ENCODE measurements at regions not wholly inside any gene's neighbourhood (a gene's known extent, or its start where the extent isn't known, plus 50 kb on each side); places are given as distances from the start of the nearest gene placed in this dataset.

DNA sequence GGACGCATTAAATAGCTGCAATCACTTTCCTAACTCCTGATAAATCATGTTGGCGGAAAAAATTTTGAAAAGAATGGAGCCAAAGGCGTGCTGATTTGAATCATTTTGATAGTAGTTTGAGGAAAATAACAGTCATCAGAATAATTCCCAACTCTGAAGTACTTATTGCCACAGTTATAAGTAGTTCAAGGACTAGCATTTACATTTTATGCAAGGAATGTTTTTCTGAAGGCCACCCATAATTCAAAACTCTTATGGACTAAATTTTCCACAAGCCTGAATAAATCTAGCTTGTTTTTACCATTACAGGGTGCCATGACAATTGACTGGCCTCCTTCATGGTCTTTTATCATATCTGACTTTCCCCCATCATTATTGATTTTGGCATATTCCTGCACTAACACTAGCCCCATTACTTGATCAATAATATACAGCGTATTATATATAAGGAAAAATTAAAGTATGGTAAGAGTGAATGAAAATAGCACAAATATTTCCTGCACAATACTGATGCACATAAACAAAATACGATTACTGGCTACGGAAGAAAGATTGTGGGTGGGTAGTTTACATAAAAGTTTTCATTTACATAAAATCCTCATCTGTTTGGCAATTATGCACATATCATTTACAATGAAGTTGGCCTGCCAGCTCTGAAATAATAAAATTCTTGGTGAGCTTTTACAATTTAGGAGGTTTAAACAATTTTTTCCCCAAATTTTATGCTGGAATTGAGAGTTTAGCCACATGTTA is 334.6 kb downstream of the ARL6IP6 start:
- Histone ChIP-seq H3K4me1 (no peaks in the 10 kb centered on the region), H3K27me3 (no peaks in the 10 kb centered on the region), H3K9me3 (no peaks in the 10 kb centered on the region), H3K4me3 (no peak overlapping the region), H3K36me3 (no peaks in the 10 kb centered on the region), H3K27ac (no peak overlapping the region)
- no peak for TF ChIP-seq EP300 (IDR thresholded peaks at IDR 0.05)
- TF ChIP-seq POLR2A (IDR thresholded peaks at IDR 0.05): no peak
- TF ChIP-seq, protein P1, sequence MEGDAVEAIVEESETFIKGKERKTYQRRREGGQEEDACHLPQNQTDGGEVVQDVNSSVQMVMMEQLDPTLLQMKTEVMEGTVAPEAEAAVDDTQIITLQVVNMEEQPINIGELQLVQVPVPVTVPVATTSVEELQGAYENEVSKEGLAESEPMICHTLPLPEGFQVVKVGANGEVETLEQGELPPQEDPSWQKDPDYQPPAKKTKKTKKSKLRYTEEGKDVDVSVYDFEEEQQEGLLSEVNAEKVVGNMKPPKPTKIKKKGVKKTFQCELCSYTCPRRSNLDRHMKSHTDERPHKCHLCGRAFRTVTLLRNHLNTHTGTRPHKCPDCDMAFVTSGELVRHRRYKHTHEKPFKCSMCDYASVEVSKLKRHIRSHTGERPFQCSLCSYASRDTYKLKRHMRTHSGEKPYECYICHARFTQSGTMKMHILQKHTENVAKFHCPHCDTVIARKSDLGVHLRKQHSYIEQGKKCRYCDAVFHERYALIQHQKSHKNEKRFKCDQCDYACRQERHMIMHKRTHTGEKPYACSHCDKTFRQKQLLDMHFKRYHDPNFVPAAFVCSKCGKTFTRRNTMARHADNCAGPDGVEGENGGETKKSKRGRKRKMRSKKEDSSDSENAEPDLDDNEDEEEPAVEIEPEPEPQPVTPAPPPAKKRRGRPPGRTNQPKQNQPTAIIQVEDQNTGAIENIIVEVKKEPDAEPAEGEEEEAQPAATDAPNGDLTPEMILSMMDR (IDR thresholded peaks at IDR 0.05): no peak
- no peak for TF ChIP-seq POLR2AphosphoS5 (IDR thresholded peaks at IDR 0.05)
- ATAC-seq (ENCODE audit: low FRiP score in 2 of 2) (no peak), DNase-seq (no peak)
- WGBS, 2 donors: 75 to 83% methylated on average over 6 of the region's 6 CpGs

DNA sequence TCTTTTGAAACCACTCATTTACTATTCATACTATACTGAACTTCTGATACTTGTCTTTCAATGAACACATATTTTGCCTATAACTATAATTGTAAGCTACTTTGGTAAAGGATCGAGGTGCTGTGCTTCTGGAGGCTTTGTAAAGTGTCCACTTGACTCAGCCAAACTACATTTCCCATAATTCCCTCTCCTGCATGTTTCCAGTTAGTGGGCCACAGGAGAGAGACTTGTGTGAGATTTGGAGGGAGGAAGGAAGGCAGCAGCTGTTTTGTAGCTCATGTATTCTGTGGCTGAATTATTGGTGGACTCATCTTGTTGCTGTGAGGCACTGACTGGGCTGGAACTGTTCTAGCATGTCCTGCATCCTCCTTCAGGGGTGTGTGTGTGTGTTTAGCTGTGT is 328.8 kb downstream of the ARL6IP6 start:
- Histone ChIP-seq H3K4me3 (no peak overlapping the region), H3K27ac (no peak overlapping the region), H3K27me3 (no peaks in the 10 kb centered on the region), H3K4me1 (no peaks in the 10 kb centered on the region), H3K36me3 (no peaks in the 10 kb centered on the region), H3K9me3 (no peaks in the 10 kb centered on the region)
- DNase-seq (no peak), ATAC-seq (ENCODE audit: low FRiP score in 2 of 2) (no peak)
- TF ChIP-seq POLR2AphosphoS5 (IDR thresholded peaks at IDR 0.05) (no peak), POLR2A (IDR thresholded peaks at IDR 0.05) (no peak), EP300 (IDR thresholded peaks at IDR 0.05) (no peak)
- TF ChIP-seq, protein P1 (IDR thresholded peaks at IDR 0.05): no peak
- 38 to 42% methylated on average over 1 of the region's 1 CpG for WGBS, 2 donors

GRCh38 chr2:153043385-153043784 is 325.0 kb downstream of the ARL6IP6 start:
- H3K36me3 ChIP-seq: no peaks in the 10 kb centered on the region
- TF ChIP-seq, protein P1 (IDR thresholded peaks at IDR 0.05): no peak
- TF ChIP-seq POLR2AphosphoS5 (IDR thresholded peaks at IDR 0.05) (no peak), POLR2A (IDR thresholded peaks at IDR 0.05) (no peak), EP300 (IDR thresholded peaks at IDR 0.05) (no peak)
- no peak overlapping the region for H3K4me3 ChIP-seq
- no peaks in the 10 kb centered on the region for H3K27me3 ChIP-seq
- ATAC-seq (ENCODE audit: low FRiP score in 2 of 2) (no peak), DNase-seq (no peak)
- WGBS, 2 donors: 61 to 82% methylated on average over 1 of the region's 1 CpG
- no peaks in the 10 kb centered on the region for H3K4me1 ChIP-seq
- H3K9me3 ChIP-seq: no peaks in the 10 kb centered on the region
- H3K27ac ChIP-seq: no peak overlapping the region

- 81 to 85% methylated on average over 2 of the region's 2 CpGs for WGBS, 2 donors
These were observed 310.2 kb downstream of the ARL6IP6 start for GRCh38 chr2:153028626-153029025.

More at GRCh38 chr2:153028626-153029025, 310.2 kb downstream of the ARL6IP6 start:
- no peaks in the 10 kb centered on the region for H3K4me1 ChIP-seq
- TF ChIP-seq, protein P1 (IDR thresholded peaks at IDR 0.05): no peak
- no peak for TF ChIP-seq EP300 (IDR thresholded peaks at IDR 0.05)
- TF ChIP-seq POLR2A (IDR thresholded peaks at IDR 0.05): no peak
- no peak for TF ChIP-seq POLR2AphosphoS5 (IDR thresholded peaks at IDR 0.05)
- DNase-seq: no peak
- H3K9me3 ChIP-seq: peaks cover 0 to 8% (median 0%) of the 10 kb centered on the region in 4 donors
- no peak overlapping the region for H3K4me3 ChIP-seq
- H3K27me3 ChIP-seq: no peaks in the 10 kb centered on the region
- no peak overlapping the region for H3K27ac ChIP-seq
- H3K36me3 ChIP-seq: no peaks in the 10 kb centered on the region
- no peak for ATAC-seq (ENCODE audit: low FRiP score in 2 of 2)
